ENCODE measurements at regions not wholly inside any gene's neighbourhood (a gene's known extent, or its start where the extent isn't known, plus 50 kb on each side); places are given as distances from the start of the nearest gene placed in this dataset.

DNA sequence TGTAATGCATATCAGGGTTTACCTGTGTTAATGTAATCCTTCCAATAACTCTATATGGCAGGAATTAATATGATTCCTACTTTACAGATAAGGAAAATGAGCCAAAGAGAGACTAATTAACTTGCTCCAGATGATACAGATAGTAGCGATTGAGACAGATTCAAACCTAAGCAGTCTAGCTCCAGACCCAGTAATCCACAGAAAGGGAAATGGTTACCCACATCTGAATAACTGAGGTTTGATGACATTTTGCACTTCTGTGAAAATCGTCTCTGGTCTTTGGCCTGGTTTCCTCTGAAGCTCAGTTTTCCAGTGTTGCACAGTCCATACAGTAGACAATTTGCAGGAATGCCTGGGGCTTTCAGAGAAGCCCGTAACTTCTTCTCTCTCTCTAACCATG is 177.1 kb upstream of the UMPS start:
- H3K4me3 ChIP-seq (replicated peaks in 1 of 3; ENCODE audit: insufficient read depth in 1 of 3, low read depth in 2 of 3, low read length in 3 of 3), result no peak overlapping the region
- H4K20me1 ChIP-seq (ENCODE audit: insufficient read depth, low read length), result 0 out of 2 replicates have a peak, but pooled peaks cover 3% of the 10 kb centered on the region
- TF ChIP-seq ZNF350 (CRISPR knock-in tag; IDR thresholded peaks at IDR 0.05; ENCODE audit: borderline replicate concordance, low read depth) (no peak), SNRNP70 (IDR thresholded peaks at IDR 0.05; ENCODE audit: low read depth, low read length) (no peak), ZNF782 (CRISPR knock-in tag; IDR thresholded peaks at IDR 0.05; ENCODE audit: borderline replicate concordance) (no peak), ZBTB7B (CRISPR knock-in tag; IDR thresholded peaks at IDR 0.05) (no peak), PLRG1 (conservative IDR thresholded peaks at IDR 0.05) (no peak), AHR (CRISPR knock-in tag; IDR thresholded peaks at IDR 0.05) (no peak), ZNF251 (CRISPR knock-in tag; IDR thresholded peaks at IDR 0.05) (no peak), FOXA3 (CRISPR knock-in tag; IDR thresholded peaks at IDR 0.05) (no peak), BCL6 (CRISPR knock-in tag; IDR thresholded peaks at IDR 0.05) (no peak), SAFB2 (CRISPR knock-in tag; IDR thresholded peaks at IDR 0.05; ENCODE audit: borderline replicate concordance, low read depth) (no peak), ZNF619 (CRISPR knock-in tag; IDR thresholded peaks at IDR 0.05) (no peak), ZNF546 (CRISPR knock-in tag; conservative IDR thresholded peaks at IDR 0.05) (no peak), ZNF468 (CRISPR knock-in tag; IDR thresholded peaks at IDR 0.05) (no peak), NFE2 (CRISPR knock-in tag; IDR thresholded peaks at IDR 0.05) (no peak), IRF2 (CRISPR knock-in tag; IDR thresholded peaks at IDR 0.05) (no peak)
- TF ChIP-seq, protein P1, sequence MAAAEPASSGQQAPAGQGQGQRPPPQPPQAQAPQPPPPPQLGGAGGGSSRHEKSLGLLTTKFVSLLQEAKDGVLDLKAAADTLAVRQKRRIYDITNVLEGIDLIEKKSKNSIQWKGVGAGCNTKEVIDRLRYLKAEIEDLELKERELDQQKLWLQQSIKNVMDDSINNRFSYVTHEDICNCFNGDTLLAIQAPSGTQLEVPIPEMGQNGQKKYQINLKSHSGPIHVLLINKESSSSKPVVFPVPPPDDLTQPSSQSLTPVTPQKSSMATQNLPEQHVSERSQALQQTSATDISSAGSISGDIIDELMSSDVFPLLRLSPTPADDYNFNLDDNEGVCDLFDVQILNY (CRISPR knock-in tag; conservative IDR thresholded peaks at IDR 0.05), result no peak
- TF ChIP-seq, protein P2, sequence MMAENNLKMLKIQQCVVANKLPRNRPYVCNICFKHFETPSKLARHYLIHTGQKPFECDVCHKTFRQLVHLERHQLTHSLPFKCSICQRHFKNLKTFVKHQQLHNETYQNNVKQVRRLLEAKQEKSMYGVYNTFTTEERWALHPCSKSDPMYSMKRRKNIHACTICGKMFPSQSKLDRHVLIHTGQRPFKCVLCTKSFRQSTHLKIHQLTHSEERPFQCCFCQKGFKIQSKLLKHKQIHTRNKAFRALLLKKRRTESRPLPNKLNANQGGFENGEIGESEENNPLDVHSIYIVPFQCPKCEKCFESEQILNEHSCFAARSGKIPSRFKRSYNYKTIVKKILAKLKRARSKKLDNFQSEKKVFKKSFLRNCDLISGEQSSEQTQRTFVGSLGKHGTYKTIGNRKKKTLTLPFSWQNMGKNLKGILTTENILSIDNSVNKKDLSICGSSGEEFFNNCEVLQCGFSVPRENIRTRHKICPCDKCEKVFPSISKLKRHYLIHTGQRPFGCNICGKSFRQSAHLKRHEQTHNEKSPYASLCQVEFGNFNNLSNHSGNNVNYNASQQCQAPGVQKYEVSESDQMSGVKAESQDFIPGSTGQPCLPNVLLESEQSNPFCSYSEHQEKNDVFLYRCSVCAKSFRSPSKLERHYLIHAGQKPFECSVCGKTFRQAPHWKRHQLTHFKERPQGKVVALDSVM (CRISPR knock-in tag; IDR thresholded peaks at IDR 0.05), result no peak
- TF ChIP-seq, protein P3, sequence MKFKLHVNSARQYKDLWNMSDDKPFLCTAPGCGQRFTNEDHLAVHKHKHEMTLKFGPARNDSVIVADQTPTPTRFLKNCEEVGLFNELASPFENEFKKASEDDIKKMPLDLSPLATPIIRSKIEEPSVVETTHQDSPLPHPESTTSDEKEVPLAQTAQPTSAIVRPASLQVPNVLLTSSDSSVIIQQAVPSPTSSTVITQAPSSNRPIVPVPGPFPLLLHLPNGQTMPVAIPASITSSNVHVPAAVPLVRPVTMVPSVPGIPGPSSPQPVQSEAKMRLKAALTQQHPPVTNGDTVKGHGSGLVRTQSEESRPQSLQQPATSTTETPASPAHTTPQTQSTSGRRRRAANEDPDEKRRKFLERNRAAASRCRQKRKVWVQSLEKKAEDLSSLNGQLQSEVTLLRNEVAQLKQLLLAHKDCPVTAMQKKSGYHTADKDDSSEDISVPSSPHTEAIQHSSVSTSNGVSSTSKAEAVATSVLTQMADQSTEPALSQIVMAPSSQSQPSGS (CRISPR knock-in tag; IDR thresholded peaks at IDR 0.05), result no peak
- TF ChIP-seq, protein P4, sequence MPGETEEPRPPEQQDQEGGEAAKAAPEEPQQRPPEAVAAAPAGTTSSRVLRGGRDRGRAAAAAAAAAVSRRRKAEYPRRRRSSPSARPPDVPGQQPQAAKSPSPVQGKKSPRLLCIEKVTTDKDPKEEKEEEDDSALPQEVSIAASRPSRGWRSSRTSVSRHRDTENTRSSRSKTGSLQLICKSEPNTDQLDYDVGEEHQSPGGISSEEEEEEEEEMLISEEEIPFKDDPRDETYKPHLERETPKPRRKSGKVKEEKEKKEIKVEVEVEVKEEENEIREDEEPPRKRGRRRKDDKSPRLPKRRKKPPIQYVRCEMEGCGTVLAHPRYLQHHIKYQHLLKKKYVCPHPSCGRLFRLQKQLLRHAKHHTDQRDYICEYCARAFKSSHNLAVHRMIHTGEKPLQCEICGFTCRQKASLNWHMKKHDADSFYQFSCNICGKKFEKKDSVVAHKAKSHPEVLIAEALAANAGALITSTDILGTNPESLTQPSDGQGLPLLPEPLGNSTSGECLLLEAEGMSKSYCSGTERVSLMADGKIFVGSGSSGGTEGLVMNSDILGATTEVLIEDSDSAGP (CRISPR knock-in tag; IDR thresholded peaks at IDR 0.05; ENCODE audit: borderline replicate concordance), result no peak
- no peak overlapping the region for H2AFZ ChIP-seq (ENCODE audit: low read length)
- DNase-seq (ENCODE audit: low spot score) (no peak), ATAC-seq (no peak), FAIRE-seq (no peak)
- ChIA-PET POLR2A (no interaction called here), CTCF (ENCODE audit: low intra/inter-chr PET ratio, low total read pairs) (no interaction called here)
- peaks cover 20% of the 10 kb centered on the region for H3K4me1 ChIP-seq (ENCODE audit: insufficient read depth, low read length)
- no peaks in the 10 kb centered on the region for H3K9me3 ChIP-seq (ENCODE audit: low read length)
- 46% methylated on average over 3 of the region's 3 CpGs for WGBS (ENCODE audit: low lambda C conversion rate)
- H3K27ac ChIP-seq (ENCODE audit: extremely low read length, insufficient read depth, low read length), result no peak overlapping the region
- no peaks in the 10 kb centered on the region for H3K79me2 ChIP-seq (ENCODE audit: insufficient read depth, low read length)
- H3K27me3 ChIP-seq (ENCODE audit: control insufficient read depth in 1 of 2, insufficient read depth in 2 of 2, low read length in 2 of 2), result peaks cover 3 to 42% of the 10 kb centered on the region in 2 experiments; a peak in 4 of 5 replicates
- H3K9ac ChIP-seq (ENCODE audit: insufficient read depth, low read depth, low read length), result no peak overlapping the region
- no peak overlapping the region for H3K4me2 ChIP-seq (ENCODE audit: low read depth, low read length)
- intact Hi-C loops (cut with micrococcal nuclease; ENCODE audit: unreplicated experiment) (no loop called here), in situ Hi-C loops (cut with HindIII; ENCODE audit: extremely low pct_ligation_motif_present, low pct_unique_long_range_greater_than_20kb) (loop anchor here (5.0 kb wide), 1 partner anchor 61 kb away; no protein-coding TSS in a partner anchor)
- H3K36me3 ChIP-seq (replicated peaks in 1 of 2; ENCODE audit: control insufficient read depth in 1 of 2, insufficient read depth in 2 of 2, low read length in 2 of 2), result no peaks in the 10 kb centered on the region
- no TSS peak for BruUV-seq (replicated peaks)

Data from HepG2 (cell line).